SK-N-SH (cell line): ENCODE measurements at regions not wholly inside any gene's neighbourhood (a gene's known extent, or its start where the extent isn't known, plus 50 kb on each side); places are given as distances from the start of the nearest gene placed in this dataset.

ENCODE experiments used
- CTCF ChIP-seq: fragments of 200-600 bp; sonication (generic); IDR thresholded peaks from 2 replicates; pipeline ENCODE4 v1.6.1; 2017; ENCODE audit warnings: antibody characterized with exemption, mild to moderate bottlenecking, moderate library complexity
- FOSL2 ChIP-seq: IDR thresholded peaks from 2 replicates; pipeline ENCODE4 v1.4.0; 2012; ENCODE audit warnings: low read depth, mild to moderate bottlenecking, moderate library complexity, borderline replicate concordance
- MAX ChIP-seq: IDR thresholded peaks from 2 replicates; pipeline ENCODE4 v1.4.0; 2012; ENCODE audit warnings: low read depth
- POLR2AphosphoS5 ChIP-seq: IDR thresholded peaks from 2 replicates; pipeline ENCODE4 v1.6.1; 2012; ENCODE audit warnings: low read depth, low read length
- REST ChIP-seq: IDR thresholded peaks from 2 replicates; pipeline ENCODE4 v1.6.1; 2012; ENCODE audit warnings: mild to moderate bottlenecking, low read depth, low read length, moderate library complexity
- TAF1 ChIP-seq: IDR thresholded peaks from 2 replicates; pipeline ENCODE4 v1.6.1; 2012; ENCODE audit warnings: low read depth, mild to moderate bottlenecking, low read length, moderate library complexity, borderline replicate concordance

GRCh38 chr6:22925920-22926789, 356.8 kb downstream of the HDGFL1 start:
- no peak for TF ChIP-seq REST
- TF ChIP-seq CTCF, result no peak
- TF ChIP-seq TAF1, result no peak
- TF ChIP-seq FOSL2, result no peak
- TF ChIP-seq MAX, result no peak
- TF ChIP-seq POLR2AphosphoS5, result no peak
